CD4-positive, alpha-beta T cell treated with Interleukin-1 beta for 1 hour (primary cell): ENCODE measurements at regions not wholly inside any gene's neighbourhood (a gene's known extent, or its start where the extent isn't known, plus 50 kb on each side); places are given as distances from the start of the nearest gene placed in this dataset.

Experiments used
- DNase-seq, 2 donors: peaks; one replicate each; pipeline ENCODE4 v3.0.0-alpha.2; 2020 to 2022

DNA sequence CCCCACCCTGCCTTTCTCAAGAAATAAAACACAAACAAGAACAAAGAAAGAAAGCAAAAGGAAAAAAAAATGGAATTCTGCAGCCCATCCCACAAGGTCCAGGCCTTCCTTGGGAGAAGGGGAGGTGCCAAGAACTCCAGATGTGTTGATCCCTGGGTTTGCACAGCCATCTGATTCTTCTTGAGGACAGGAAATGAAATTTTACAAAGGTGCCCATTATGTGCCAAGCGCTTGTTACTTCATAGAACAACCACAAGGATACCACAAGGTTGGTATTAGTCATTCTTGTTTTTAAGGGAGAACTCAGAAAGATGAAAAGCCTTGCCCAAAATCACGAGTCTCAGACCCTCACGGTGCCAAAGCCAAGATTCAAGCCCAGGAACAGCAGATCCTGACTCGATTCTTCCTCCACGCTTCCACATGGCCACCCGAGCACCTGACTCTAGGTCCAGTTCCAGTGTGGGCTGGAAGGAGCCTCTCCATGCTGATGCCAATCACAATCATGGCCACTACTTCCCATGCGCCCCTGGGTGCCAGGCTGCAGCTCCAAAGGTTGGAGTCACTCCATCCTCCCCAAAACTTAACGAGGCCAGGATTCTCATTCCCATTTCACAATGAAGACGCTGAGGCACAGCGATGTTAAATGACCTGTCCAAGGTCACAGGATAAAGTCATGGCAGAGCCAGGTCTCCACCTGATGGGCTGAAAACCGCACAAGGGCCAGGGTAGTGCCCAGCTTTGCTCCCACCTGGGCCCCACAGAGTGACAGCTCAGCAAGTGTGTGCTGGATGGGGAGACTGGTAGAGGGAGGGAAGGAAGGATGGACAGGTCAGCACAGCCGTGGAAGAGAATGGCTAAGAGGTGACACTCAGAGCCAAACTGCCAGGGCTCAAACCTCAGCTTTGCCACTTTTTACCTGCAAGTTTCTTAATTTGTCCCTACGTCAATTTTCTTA, 66.7 kb upstream of the TOP1 start:
- no peak for DNase-seq

DNA sequence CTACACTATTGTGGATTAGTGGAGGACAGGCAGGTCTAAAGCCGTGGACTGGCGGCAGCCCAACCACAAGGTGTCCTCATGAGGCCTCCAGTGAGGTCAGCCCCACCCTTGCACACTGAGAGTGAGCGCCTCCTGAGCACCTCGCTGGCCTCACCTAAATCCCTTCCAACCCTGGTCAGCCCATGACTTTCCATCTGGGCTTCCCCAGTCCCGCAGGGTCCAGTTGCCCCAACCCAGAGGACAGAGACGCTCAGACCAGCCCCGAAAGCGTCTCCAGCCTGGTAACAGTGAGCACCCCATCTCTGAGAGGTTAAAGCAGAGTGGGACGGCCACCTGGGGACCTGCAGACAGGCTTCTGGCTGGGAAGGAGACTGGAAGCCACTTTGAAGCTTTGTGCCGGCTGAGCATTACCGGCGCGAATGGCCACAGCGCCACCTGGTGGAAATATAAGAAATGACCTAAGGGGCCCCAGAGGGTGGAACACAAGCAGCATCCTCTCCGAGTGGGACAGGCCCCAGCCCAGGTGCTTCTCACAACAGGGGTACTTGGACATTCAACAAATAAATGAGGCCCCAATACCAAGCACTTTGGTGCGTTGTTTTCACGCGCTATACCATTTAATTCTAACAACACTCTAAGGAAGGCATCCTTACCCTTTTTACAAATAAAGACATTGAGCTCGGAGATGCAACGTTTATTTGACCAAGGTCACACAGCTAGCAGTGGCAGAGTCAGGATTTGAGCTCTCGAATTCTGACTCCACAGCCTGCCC, 65.7 kb upstream of the TOP1 start:
- DNase-seq, result peak; percentile 70 to 76

DNA sequence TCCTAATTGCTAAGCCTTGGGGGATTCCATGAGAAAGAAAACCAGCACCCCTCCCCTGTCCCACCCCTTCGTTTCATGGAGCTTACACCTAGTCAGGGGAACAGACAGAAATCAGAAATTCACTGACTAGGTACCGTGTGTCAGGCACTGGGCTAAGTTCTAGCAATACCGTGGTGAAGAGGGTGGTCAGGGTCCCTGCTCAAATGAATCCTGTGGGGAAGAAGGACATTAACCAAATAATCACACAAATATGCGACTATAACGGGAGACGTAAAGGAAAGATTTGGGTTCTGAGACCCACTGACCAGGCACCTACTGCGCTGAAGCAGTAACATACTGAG, 65.1 kb upstream of the TOP1 start:
- no peak for DNase-seq

DNA sequence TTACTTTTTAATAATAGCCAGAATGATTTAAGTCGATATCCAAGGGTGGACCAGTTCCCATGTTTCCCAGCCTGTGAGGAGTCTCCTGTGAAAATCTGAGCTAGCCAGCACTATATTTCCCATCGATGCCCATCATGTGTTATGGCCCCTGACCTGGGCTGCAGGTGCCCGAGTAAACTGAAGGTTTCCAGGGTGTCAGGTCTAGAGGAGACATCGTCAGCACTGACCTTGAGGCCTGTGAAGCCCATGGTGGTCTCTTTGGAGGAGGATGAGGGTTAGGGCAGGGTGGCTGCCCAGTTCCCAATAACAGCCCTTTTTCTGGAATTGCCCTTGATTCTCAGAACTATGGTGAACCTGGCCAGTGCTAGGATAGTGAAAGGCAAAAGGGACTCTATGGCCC, 63.0 kb upstream of the TOP1 start:
- no peak for DNase-seq

DNA sequence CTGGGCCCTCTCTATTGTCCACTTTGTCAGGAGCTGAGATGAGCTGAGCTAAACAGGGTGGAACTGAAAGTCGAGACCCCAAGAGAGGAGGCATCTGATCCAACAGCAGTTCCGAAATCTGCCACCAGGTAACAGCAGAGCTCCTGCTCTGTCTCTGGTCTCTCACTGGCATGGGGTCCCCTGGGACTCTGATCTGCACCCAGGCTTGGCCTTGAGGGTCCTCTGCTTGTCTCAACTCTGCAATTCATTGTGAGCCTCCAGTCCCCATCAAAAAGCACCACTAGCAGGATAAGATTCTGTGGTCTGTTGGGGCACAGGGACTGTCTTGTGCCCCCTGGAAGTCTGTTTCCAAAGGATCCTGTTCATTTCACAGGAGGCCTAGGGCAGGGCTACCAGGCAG, 62.5 kb upstream of the TOP1 start:
- DNase-seq, result peak in 1 of 2 donors; percentile 43

DNA sequence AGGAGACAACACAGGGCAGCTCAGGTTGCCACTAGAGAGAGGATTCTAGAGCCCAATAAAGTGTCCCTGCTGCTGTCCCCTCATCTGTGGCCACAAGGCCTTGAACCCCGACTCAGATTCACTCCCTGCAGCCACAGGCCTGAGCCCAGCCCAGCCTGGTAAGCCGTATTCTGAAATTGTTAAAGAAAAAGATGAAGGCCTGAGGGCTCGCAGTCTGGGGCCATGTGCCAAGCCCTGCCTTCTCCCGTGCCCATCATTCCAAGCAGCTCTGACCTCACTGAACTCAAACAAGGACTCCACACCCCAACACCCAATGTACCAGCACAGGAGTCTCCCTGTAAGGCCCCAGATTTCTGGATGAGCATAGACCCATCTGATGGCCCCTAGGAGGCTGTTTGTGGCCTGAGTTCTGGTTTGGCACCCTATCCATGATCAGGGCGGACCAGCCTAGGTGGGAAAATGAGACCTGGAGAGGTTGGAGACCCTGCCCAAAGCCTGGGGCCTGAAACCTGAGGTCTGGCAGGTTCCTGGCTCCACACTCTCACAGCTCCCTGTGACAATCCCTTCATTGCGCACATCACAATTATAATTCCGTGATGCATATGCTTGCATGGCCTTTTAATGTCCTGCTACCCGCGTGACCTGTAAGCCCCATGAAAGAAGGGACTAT, 62.0 kb upstream of the TOP1 start:
- DNase-seq, result no peak

DNA sequence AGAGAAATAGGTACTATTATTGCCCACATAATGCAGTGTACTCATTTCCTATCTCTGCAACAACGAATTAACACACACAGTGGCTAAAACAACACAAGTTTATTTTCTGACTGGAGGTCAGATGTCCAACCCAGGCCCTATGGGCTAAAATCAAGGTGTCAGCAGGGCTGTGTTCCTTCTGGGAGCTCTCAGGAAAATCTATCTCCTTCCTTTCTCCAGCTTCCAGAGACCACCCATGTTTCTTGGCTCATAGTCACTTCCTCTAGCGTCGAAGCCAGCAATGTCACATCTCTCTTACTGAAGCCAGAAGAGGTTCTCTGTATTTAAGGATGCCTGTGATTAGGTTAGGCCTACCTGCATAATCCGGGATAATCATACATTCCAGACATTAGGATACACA, 60.9 kb upstream of the TOP1 start:
- no peak for DNase-seq

DNA sequence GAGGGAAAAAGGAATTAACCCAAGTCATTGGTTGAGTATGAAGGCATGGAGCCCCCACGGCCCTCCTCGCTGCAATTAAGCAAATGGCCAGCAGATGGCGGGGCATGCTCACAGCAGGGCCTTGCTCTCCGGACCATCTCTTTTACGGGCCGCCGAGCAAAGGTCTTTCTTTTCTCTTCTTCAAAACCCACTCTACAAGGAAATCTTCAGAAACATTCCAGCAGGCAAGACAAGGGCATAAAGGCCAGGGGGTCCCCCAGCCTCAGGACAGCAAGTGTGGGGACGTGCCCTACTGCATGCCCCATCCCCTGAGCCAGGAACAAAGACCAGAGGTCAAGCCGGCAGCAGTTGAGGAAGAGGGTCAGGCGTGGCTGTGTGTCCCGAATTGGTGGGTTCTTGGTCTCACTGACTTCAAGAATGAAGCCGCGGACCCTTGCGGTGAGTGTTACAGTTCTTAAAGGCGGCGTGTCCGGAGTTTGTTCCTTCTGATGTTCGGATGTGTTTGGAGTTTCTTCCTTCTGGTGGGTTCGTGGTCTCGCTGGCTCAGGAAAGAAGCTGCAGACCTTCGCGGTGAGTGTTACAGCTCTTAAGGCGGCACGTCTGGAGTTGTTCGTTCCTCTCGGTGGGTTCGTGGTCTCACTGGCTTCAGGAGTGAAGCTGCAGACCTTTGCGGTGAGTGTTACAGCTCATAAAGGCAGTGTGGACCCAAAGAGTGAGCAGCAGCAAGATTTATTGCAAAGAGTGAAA, 59.6 kb upstream of the TOP1 start:
- DNase-seq, result peak; percentile 82 to 85

DNA sequence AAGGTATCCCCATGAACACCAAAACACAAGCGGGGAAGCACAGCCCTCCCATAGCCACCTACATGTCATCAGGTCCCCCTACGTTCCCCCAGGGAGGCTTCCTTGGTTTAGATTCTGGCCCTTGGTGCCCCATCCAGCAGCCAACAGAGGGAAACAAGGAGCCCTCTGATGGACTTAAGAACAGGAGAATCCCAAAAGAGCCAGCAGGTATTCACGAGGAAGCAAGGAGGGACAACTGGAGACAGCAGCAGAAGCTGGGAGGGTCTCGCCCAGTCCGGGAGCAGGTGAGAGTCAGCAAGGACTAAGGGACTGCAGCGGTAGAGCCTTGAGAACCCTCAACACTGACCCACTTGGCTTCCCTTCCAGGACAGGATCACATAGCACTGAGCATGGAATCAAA, 58.4 kb upstream of the TOP1 start:
- no peak for DNase-seq

DNA sequence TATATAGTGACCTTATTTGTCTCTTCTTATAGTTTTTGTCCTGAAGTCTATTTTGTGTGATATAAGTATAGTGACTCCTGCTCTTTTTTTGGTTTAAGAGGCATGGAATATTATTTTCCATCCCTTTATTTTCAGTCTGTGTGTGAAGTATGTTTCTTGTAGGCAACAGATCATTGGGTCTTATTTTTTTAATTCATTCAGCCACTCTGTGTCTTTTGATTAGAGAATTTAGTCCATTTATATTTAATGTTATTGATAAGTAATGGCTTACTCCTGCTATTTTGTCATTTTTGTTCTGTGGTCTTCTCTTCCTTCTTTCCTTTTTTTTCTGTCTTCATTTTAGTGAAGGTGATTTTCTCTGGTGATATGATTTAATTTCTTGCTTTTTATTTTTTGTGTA, 51.4 kb upstream of the TOP1 start:
- DNase-seq, result no peak

DNA sequence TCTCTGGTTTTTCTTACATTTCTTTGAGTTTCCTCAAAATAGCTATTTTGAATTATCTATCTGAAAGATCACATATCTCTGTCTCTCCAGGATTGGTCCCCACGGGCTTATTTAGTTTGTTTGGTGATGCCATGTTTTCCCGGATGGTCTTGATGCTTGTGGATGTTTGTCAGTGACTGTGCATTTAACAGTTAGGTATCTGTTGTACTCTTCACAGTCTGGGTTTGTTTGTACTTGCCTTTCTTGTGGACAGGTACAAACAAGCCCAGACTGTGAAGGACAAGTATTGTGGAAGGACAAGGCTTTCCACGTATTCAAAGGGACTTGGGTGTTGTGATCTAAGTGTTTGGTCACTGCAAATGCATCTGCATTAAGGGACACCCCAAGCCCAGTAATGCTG, 49.9 kb upstream of the TOP1 start:
- DNase-seq, result no peak
